HG03432 (cell line): ENCODE measurements at regions not wholly inside any gene's neighbourhood (a gene's known extent, or its start where the extent isn't known, plus 50 kb on each side); places are given as distances from the start of the nearest gene placed in this dataset.
"Not testable (repeated sequence)": the region's sequence is repeated elsewhere in the genome, so short reads cannot be mapped to it uniquely, and the experiment has no call there.

ENCODE experiments used
- ATAC-seq: cut with Tn5 transposase; IDR thresholded peaks from one replicate; pipeline ENCODE4 v1.9.1; 2021; ENCODE audit warnings: mild to moderate bottlenecking, moderate library complexity; ENCODE audit not compliant: unreplicated experiment

DNA sequence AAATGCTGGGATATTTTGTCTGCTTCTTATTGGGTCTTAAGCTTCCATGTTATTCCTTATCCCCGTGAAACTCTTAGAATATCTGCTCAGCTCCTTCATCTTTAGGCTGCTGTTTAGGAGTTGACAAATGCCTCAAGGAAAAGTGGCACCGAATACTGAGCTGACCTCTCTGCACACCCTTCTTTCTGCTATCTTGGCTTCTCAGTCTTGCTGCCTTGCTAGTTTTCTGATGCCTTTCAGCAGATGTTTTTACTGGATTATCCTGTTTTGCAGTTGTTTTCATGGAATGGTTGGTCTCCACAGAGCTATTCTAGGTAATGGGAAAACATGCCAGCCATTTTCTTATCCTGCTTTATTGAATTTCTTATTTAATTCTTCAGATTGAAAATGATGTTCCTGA is 86.3 kb downstream of the GYPE start:
- no peak for ATAC-seq

DNA sequence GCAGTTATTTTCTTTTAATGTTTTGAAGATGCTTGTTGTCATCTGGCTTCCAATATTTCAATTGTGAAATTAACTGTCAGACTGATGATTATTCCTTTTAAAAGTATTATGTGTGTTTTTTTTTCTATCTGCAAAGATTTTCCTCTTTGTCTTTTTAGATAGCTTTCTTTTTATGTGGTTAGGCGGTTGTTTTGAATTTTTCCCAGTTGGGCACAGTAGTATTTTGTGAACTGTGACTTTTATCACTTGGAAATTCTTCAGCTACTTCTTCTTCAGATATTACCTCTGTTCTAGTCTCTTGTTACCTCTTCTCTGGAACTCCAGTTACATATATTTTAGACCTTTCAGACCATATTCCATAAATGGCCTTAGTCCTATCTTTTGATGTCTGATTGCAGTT is 87.5 kb downstream of the GYPE start:
- not testable (repeated sequence) for ATAC-seq

DNA sequence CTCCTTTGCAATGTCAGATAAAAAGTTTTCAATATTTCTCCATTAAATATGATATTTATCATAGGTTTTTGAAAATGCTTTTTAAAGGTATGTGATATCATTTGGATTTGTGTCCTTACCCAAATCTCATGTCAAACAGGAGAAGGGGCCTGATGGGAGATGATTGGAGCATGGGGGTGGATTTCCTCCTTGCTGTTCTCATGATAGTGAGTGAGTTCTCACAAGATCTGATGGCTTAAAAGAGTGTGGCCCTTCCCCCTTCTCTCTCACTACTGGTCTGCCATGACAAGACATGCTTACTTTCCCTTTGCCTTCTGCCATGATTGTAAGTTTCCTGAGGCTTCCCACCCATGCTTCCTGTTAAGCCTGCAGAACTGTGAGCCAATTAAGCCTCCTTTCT is 90.0 kb downstream of the GYPE start:
- not testable (repeated sequence) for ATAC-seq

GRCh38 chr4:143813431-143814154 is 91.8 kb downstream of the GYPE start:
- not testable (repeated sequence) for ATAC-seq

GRCh38 chr4:143791693-143792092 is 91.2 kb upstream of the FREM3 start:
- not testable (repeated sequence) for ATAC-seq

DNA sequence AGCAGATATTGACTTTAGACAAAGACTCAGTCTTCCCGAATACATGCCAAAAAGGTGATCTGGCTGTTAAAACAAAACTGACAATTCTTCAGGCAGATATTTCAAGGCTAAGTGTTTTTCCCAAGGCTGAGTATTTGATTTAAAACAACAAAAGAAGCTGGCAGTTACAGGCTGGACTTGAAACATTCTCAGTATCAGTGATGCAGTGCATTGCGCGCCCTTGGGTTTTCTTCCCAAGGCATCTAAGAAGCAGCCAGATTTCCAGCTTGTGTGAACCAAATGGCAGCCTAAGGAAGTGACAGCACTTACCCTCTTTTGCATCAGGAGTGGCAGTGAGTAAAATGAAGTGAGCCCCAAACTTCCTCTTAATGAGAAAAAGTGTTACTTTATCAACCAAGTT is 90.0 kb upstream of the FREM3 start:
- ATAC-seq = not testable (repeated sequence)

- not testable (repeated sequence) for ATAC-seq
Observed at GRCh38 chr4:143789618-143790017, 89.1 kb upstream of the FREM3 start.

DNA sequence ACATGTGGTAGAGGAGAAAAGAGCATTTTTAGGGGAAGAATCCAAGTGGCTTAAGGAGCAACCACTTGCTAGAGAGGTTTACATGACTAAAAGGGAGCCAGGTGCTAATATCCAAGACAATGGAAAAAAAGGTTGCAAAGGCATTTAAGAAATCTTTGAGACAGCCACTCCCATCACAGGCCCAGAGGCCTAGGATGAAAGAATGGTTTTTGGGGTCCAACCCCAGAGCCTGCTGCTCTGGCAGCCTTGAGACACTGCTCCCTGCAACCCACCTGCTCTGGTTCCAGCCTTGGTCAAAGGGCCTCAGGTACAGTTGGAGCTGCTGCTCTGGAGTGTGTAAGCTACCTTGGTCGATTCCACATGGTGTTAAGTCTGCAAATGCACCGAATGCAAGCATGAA is 84.1 kb upstream of the FREM3 start:
- ATAC-seq = no peak

- no peak for ATAC-seq
Observed at GRCh38 chr4:143782521-143782920, 82.0 kb upstream of the FREM3 start.

DNA sequence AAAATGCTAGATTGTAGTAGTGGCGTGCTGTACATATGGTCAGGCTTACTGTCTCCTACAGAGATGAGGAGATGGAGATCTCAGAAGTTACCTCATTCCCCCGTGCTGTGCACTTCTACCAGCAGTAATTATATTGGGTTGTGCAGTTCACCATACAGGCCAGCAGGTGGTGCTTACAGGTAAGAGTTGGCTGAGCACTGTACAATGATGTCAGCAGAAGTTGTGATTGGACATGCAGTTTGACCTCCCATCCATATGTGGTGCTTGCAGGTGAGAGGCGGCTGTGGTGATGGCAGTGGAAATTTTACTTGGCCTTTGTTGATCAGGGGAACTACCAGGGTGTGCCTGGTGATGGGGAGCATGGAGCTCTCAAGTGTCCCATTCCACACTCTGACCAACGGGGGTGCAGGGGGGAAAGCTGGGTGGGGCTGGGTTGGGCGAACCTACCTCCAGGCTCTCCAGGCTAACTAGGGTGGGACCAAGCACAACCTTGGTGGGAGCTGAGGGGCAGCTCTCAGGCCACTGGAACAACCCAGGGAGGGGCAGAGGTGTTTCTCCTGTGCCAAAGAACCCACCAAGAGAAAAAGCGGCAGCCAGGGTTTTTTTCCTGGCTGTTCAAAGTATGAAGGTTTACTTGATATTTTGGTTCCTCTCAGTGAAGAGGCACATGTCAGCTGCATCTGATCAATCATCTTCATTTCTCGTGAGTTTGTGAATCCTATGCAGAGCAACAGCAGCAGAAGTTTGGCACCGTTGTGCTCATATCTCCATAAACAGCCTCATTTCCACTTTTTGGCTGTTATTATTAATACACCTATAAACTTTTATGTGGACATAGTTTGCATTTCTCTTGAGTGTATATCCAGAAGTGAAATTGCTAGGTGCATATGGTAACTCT is 73.8 kb upstream of the FREM3 start:
- ATAC-seq = peak; percentile 100

- ATAC-seq = no peak
Observed at GRCh38 chr4:143771269-143771668, 70.8 kb upstream of the FREM3 start.

DNA sequence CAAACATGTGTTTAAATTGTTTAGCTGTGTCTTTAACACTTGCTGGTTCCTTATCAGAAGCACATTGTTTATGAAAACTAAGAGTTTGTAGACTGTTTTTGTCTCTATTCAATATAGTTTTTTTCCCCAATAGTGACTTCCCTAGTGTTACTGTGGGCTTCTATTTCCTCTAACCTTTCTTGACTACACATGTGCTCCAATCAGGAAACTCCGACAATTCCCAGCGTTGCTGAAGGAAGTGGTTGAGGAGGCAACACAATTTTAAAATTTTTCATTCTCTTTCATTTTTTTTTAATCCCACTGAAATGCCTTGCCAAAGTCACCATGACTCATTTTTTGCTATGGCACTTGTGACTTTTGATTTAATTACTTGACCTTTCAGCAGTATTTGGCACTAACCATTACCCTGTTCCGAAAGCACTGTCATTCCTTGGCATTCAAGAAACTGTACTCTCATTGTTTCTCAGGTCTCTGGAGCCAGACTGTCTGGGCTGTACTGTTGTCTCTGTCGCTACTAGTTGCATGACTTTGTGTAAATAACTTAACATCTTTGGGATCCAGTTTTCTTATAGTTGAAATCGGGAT is 67.6 kb upstream of the FREM3 start:
- no peak for ATAC-seq

GRCh38 chr4:143763587-143763986 is 63.1 kb upstream of the FREM3 start:
- ATAC-seq = no peak

DNA sequence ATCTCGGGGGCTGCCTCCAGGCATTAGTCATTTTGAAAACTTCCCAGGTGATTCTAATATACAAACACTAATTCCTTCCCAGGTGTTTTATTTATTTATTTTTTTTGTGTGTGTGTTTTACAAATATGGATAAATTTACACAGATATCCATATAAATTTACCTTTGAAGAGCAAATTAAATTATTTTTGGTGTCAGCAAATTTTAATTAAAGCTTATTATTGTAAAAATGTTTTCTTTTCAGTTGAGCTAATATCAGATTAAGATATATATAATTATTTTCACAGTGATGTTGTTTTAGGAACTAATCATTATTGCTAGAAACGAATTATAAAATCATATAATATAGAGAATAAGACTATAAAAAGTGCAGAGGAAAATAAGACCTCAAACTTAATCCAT is 62.0 kb upstream of the FREM3 start:
- ATAC-seq = no peak
